Muscle layer of colon (tissue), 2 donors: ENCODE measurements at regions not wholly inside any gene's neighbourhood (a gene's known extent, or its start where the extent isn't known, plus 50 kb on each side); places are given as distances from the start of the nearest gene placed in this dataset.

Experiments used
- H3K27ac ChIP-seq: one replicate; pipeline ENCODE4 v1.7.0; 2013; ENCODE audit warnings: low read depth, mild to moderate bottlenecking, low read length, moderate library complexity
- H3K27me3 ChIP-seq, 2 donors: one replicate each; pipeline ENCODE4 v1.7.0; 2013; ENCODE audit warnings: low read length in 2 of 2, mild to moderate bottlenecking in 2 of 2; ENCODE audit not compliant: insufficient read depth in 2 of 2, control insufficient read depth in 1 of 2
- H3K36me3 ChIP-seq: one replicate; pipeline ENCODE4 v1.7.0; 2013; ENCODE audit warnings: mild to moderate bottlenecking, low read length; ENCODE audit not compliant: insufficient read depth
- H3K4me1 ChIP-seq: one replicate; pipeline ENCODE4 v1.7.0; 2013; ENCODE audit warnings: mild to moderate bottlenecking, low read length; ENCODE audit not compliant: insufficient read depth
- H3K4me3 ChIP-seq, 2 donors: one replicate each; pipeline ENCODE4 v1.7.0; 2013; ENCODE audit warnings: low read length in 2 of 2, low read depth in 1 of 2, mild to moderate bottlenecking in 1 of 2, moderate library complexity in 1 of 2
- H3K9ac ChIP-seq: one replicate; pipeline ENCODE4 v1.7.0; 2013; ENCODE audit warnings: low read length
- H3K9me3 ChIP-seq: one replicate; pipeline ENCODE4 v1.7.0; 2013; ENCODE audit warnings: mild to moderate bottlenecking, low read length
- donor health status: abdominal sarcoma.
- donor health status: Adenocarcinoma of cecum.

DNA sequence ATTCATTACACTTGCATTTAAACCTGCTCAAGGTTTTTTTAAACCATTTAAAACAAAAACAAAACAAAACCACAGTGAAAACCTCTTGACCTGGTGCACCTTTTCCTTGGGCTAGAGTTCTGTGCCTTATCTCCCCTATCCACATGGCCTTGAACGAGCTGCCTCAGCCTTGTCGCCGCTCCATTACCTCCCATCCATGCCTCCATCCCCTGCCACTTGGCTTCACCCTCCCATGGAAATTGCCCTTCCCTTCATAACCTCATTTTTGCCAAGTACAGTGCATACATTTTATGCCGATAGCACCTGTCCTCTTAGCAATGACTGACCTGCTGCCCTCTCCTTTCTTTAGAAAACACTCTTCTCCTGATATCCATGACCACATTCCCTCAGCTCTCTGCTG, 188.6 kb upstream of the ASIC2 start:
- Histone ChIP-seq H3K9ac (no peak overlapping the region), H3K36me3 (no peaks in the 10 kb centered on the region), H3K27me3 (no peaks in the 10 kb centered on the region), H3K27ac (no peak overlapping the region), H3K9me3 (no peaks in the 10 kb centered on the region), H3K4me3 (no peak overlapping the region), H3K4me1 (no peaks in the 10 kb centered on the region)

DNA sequence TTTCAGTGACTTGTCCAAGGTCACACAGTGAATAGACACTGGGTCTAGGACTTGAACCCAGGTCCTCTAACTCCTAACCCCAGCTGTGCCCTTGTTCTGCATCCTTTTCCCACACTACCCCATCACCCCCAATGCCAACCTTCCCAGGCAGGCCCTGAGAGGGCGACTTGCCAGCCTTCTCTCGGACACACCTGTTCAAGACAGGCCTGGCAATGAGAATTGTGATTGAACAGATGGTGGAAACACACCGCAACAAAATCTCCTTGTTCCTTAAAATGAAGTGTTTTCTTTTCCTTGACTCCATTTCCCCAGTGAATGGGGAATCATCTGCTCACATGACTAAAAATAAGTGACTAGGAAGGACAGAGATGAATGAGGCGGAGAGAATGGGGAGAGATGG, 189.5 kb upstream of the ASIC2 start:
- no peaks in the 10 kb centered on the region for H3K4me1 ChIP-seq
- no peaks in the 10 kb centered on the region for H3K9me3 ChIP-seq
- no peak overlapping the region for H3K4me3 ChIP-seq
- H3K9ac ChIP-seq, result no peak overlapping the region
- H3K36me3 ChIP-seq, result no peaks in the 10 kb centered on the region
- H3K27ac ChIP-seq, result no peak overlapping the region
- no peaks in the 10 kb centered on the region for H3K27me3 ChIP-seq

DNA sequence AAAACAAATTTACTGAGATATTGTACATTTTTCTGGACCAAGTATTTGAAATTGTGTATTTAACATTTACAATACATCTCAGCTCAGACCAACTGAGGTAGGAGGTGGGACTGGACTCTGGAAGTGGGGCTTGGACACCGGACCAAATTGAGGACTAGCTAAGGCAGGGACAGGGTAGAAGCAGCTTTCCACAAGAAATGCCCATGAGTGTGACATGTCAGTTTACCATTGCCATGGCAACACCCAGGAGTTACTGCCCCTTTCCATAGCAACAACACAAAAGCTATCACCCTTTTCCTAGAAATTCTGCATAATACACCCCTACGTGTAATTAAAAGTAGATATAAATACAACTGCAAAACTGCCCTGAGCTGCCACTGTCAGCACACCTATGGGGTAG, 191.5 kb upstream of the ASIC2 start:
- Histone ChIP-seq H3K36me3 (no peaks in the 10 kb centered on the region), H3K27me3 (no peaks in the 10 kb centered on the region), H3K9ac (no peak overlapping the region), H3K27ac (no peak overlapping the region), H3K4me1 (no peaks in the 10 kb centered on the region), H3K9me3 (no peaks in the 10 kb centered on the region), H3K4me3 (no peak overlapping the region)

GRCh38 chr17:33486135-33486885, 193.2 kb upstream of the ASIC2 start:
- no peaks in the 10 kb centered on the region for H3K36me3 ChIP-seq
- H3K4me1 ChIP-seq, result no peaks in the 10 kb centered on the region
- H3K9me3 ChIP-seq, result no peaks in the 10 kb centered on the region
- H3K27ac ChIP-seq, result no peak overlapping the region
- H3K27me3 ChIP-seq, result no peaks in the 10 kb centered on the region
- H3K9ac ChIP-seq, result no peak overlapping the region
- H3K4me3 ChIP-seq, result no peak overlapping the region

DNA sequence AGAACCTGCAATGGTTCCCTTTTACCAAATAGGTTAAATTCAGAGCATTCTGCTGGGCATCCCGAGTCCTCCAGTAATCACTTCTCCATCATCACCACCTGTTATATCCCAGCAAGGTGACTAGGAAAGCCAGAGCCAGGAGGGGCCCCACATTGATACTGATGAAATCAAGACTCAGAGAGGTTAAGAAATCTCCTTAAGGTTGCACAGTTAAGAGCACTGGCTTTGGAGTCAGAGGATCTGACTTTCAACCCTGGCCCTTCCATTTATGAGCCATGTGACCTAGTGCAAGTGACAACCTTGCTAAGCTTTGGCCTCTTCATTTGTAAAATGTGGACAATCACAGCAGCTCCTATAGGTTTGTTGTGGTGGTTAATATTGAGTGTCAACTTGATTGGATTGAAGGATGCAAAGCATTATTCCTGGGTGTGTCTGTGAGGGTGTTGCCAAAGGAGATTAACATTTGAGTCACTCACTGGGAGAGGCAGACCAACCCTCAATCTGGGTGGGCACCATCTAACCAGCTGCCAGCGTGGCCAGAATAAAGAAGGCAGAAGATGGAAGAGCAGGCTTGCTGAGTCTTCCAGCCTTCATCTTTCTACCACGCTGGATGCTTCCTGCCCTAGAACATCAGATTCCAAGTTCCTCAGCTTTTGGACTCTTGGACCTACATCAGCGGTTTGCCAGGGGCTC, 194.2 kb upstream of the ASIC2 start:
- no peak overlapping the region for H3K9ac ChIP-seq
- no peaks in the 10 kb centered on the region for H3K27me3 ChIP-seq
- no peaks in the 10 kb centered on the region for H3K36me3 ChIP-seq
- no peak overlapping the region for H3K4me3 ChIP-seq
- H3K27ac ChIP-seq, result no peak overlapping the region
- H3K4me1 ChIP-seq, result no peaks in the 10 kb centered on the region
- no peaks in the 10 kb centered on the region for H3K9me3 ChIP-seq

DNA sequence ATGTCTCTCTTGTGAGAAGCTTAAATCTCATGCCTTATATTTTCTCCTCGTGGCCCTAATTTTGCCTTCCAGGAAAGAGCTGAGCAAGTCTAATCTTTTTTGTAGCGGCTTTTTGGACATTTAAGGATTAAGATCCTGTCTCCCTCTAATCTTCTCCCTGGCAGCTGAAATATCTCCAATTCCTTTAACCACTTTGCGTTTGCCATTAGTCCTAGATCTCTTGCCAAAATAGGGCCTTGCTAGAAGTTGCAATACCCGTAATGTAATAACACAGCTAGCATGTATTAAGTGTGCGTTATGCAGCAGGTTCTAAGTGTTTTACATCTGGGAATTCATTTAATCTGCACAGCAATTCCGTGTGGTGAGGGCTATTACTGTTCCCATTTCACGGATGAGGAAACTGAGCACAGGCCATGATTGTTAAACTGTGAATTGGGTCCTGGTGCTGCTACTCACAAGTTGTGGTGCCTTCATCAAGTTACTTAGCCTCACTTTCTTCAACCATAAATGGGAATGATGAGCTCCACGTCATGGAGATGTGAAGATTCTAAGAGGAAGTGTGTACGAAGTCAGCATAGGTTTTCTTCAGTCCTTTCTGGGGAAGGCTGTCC, 198.9 kb upstream of the ASIC2 start:
- Histone ChIP-seq H3K36me3 (no peaks in the 10 kb centered on the region), H3K4me3 (no peak overlapping the region), H3K4me1 (no peaks in the 10 kb centered on the region), H3K27me3 (no peaks in the 10 kb centered on the region), H3K9me3 (no peaks in the 10 kb centered on the region), H3K27ac (no peak overlapping the region), H3K9ac (no peak overlapping the region)

DNA sequence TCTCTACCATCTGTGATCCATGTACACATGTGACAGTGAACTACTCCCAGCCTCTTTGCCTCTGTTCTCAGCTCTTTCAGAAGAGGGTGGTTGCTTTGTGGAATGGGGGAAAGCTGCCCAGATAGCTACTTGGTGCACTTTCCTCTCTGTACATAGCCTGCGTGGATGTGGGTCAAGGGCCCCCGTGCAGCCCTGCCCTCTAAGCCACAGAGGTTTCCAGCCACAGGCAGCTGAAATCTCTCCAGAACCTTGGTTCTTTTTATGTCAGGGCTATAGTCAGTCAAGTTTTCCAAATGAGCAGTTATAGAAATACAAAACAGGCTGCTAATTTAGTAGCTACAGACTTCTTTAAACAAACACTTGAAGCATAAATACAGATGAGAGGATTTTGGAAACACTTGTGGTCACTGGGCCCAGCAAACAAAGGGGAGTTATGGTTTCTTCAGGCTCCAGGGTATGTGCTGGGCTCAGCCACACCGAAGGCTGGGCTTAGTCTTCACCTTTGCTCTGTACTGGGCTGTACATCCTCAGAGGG, 199.7 kb upstream of the ASIC2 start:
- Histone ChIP-seq H3K36me3 (no peaks in the 10 kb centered on the region), H3K9ac (no peak overlapping the region), H3K27ac (no peak overlapping the region), H3K4me3 (no peak overlapping the region), H3K27me3 (no peaks in the 10 kb centered on the region), H3K4me1 (no peaks in the 10 kb centered on the region), H3K9me3 (no peaks in the 10 kb centered on the region)

GRCh38 chr17:33493566-33493965, 200.5 kb upstream of the ASIC2 start:
- no peaks in the 10 kb centered on the region for H3K4me1 ChIP-seq
- no peaks in the 10 kb centered on the region for H3K27me3 ChIP-seq
- H3K9me3 ChIP-seq, result no peaks in the 10 kb centered on the region
- no peak overlapping the region for H3K4me3 ChIP-seq
- no peak overlapping the region for H3K9ac ChIP-seq
- no peaks in the 10 kb centered on the region for H3K36me3 ChIP-seq
- no peak overlapping the region for H3K27ac ChIP-seq

GRCh38 chr17:33494151-33494550, 201.1 kb upstream of the ASIC2 start:
- no peaks in the 10 kb centered on the region for H3K4me1 ChIP-seq

GRCh38 chr17:33497623-33498022, 204.5 kb upstream of the ASIC2 start:
- Histone ChIP-seq H3K4me3 (no peak overlapping the region), H3K36me3 (no peaks in the 10 kb centered on the region), H3K9me3 (no peaks in the 10 kb centered on the region), H3K27me3 (no peaks in the 10 kb centered on the region), H3K9ac (no peak overlapping the region), H3K27ac (no peak overlapping the region), H3K4me1 (no peaks in the 10 kb centered on the region)

More at GRCh38 chr17:33494151-33494550, 201.1 kb upstream of the ASIC2 start:
- no peaks in the 10 kb centered on the region for H3K9me3 ChIP-seq
- H3K4me3 ChIP-seq, result no peak overlapping the region
- no peaks in the 10 kb centered on the region for H3K27me3 ChIP-seq
- no peak overlapping the region for H3K9ac ChIP-seq
- H3K27ac ChIP-seq, result no peak overlapping the region
- H3K36me3 ChIP-seq, result no peaks in the 10 kb centered on the region

GRCh38 chr17:33498069-33498468, 205.0 kb upstream of the ASIC2 start:
- Histone ChIP-seq H3K27me3 (no peaks in the 10 kb centered on the region), H3K4me3 (no peak overlapping the region), H3K27ac (no peak overlapping the region)

More at GRCh38 chr17:33498069-33498468, 205.0 kb upstream of the ASIC2 start:
- Histone ChIP-seq H3K4me1 (no peaks in the 10 kb centered on the region), H3K9me3 (no peaks in the 10 kb centered on the region), H3K36me3 (no peaks in the 10 kb centered on the region), H3K9ac (no peak overlapping the region)
